GM18867 (cell line): ENCODE measurements at regions not wholly inside any gene's neighbourhood (a gene's known extent, or its start where the extent isn't known, plus 50 kb on each side); places are given as distances from the start of the nearest gene placed in this dataset.

Source experiments
- ATAC-seq: cut with Tn5 transposase; IDR thresholded peaks from one replicate; pipeline ENCODE4 v1.9.1; 2021; ENCODE audit warnings: mild to moderate bottlenecking, moderate library complexity; ENCODE audit not compliant: unreplicated experiment

DNA sequence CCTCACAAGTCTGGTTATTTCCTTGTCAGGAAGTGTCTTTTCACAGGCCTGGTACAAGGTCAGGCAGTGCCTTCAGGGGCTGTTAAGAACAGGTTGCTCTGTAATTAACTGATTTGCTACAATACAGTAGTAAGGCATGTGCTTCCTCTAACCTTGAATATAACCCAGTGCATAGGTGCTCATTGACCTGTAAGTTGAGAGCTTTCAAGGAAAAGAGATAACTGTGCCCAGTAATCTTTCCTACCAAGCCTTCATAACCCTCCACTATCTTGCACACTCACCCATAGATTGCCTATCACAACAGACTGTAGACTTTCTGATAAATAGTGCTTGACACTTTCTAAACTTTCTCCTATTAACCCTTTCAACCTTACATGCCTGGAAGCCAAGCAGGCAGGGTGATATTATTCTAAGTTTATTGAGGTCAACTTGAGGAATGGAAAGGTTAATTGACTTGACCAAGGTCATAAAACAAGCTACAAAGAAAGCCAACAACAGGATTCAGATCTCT, 148.1 kb downstream of the PPARGC1A start:
- ATAC-seq = no peak

DNA sequence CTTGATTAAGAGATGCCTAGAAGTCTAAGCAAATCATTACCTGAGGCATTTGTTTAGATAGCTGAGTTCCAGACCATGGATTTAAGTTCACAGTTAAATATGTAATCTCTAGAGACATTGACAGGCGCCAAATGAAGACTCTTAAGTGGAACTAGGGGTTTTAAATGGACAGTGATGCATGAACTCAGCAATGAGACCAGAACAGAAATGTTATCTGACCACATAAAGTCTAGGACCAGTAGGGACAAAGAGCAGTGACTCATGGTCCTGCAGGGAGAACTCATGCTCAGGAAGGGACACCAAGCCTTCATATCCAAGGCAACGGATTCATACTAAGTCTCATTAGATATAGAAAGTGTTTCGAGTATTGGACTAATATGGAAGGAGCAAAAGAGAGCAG, 152.3 kb downstream of the PPARGC1A start:
- ATAC-seq = no peak

DNA sequence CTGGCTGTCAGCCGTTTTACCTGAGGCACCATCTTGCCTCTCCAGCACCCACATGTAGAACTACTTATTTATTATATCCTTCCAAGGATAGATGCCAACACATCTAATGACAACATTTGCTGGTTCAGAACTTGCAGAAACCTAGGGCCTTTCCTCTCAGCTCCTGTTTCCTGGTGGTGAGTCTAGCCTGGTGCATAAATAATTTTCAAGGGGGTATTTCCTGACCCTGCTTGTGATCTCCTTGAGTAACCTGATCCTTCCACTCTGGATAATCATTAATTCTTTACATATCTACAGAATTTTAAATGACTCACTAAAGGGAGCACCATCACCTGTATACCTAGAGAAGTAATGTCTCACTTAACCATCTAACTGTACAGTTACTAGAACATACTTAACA, 153.4 kb downstream of the PPARGC1A start:
- ATAC-seq = no peak

DNA sequence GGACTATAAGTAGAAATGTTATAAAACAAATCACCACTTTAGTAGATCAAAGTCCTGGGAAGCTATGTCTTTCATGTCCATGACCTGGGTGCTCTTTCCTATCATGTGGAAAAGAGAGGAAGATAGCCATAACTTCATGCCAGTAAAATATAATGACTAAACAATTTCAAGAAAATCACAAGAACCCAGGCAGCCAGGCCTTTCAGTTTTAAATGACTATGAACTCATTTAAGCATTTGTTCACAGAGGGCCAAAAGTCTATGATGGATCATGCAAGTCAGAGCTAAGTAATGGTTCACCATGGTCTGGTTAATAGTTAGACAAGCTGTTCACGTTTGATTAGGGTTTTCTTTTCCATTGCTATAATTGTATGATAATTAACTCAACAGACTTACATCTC, 155.8 kb downstream of the PPARGC1A start:
- no peak for ATAC-seq

DNA sequence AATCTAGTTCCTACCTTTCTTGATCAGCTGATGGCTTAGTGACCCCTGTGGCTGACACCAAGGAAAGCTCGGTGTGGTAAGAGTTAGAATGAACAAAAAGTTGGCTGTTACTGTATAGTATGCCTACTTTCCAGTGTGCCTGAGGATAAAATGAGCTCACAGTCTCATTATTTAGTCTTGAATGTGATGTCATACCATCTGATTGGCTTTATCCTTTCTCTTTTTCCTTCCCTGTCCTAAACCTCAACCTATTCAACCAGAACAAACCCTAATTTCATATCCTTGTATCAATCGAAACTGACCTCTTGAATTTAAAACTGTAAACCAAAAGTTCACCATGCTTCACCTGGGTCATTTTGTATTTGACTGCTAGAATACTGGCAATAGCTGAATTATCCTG, 156.4 kb downstream of the PPARGC1A start:
- no peak for ATAC-seq

DNA sequence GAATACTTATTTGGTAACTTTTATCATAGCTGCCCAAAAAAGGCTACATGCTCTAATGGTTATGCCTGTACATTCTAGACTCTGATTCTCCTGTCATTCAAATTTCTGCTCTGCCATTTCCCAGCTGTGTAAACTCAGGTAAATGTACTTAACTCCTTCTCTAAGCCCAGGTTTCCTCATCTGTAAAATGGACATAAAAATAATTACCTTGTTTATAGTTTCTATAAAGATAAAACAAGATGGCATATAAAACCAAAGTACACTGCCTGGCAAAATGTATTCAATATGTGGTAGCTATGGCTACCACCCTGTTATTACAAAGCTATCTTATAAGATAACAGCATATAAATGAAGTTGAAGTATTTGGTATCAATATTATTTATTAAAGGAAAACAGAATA, 158.8 kb downstream of the PPARGC1A start:
- no peak for ATAC-seq

DNA sequence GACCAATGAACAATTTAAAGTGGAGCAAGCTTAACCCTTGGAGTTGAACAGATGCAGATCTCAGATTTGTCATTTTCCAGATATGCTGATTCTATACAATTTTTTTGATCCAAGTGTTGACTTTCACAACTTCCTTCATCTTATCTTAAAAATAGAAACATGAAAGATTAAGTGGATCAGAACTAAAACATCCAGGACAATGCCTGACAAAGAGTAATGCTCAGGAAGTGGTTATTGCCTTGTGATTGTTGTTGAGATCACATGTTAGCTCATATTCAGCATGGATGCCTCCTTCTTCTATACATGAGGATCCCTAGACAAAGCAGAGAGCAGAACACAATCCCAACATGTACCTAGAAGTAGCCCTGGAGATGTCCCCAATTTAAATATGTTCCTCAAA, 160.9 kb downstream of the PPARGC1A start:
- no peak for ATAC-seq

DNA sequence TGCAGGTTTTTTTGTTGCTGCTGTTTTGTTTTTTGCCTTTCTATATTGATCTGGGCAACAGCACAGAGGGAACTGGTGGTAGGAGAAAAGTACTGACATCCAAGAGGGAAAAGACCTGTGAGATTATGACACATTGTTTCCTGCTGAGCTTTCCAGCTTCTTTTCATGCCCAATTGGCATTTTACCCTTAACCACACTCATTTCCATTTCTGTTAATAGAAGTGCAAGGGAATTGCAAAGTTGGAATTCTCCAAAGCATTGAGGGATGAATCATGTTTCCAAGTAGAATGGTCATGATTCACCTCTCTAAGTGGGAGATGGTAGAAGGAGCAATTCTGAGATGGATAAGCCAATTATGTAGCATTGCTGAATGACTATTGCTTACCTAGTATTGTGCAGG, 161.5 kb downstream of the PPARGC1A start:
- ATAC-seq = no peak

DNA sequence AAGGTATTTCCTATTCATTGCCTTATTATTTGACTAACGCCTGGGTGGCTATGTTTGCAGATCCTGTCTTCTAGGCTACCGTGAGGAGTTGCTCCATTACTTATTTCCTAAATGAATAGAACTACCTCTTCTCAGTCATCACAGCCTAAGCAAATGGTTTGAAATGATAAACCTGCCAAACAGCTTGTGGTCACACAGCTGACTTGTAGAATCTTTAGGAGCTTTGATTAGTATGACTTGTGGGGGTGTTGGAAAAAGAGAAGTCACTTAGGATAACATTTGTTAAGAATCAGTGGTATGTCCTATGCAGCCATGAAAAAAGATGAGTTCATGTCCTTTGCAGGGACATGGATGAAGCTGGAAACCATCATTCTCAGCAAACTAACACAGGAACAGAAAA, 169.3 kb downstream of the PPARGC1A start:
- ATAC-seq = no peak

DNA sequence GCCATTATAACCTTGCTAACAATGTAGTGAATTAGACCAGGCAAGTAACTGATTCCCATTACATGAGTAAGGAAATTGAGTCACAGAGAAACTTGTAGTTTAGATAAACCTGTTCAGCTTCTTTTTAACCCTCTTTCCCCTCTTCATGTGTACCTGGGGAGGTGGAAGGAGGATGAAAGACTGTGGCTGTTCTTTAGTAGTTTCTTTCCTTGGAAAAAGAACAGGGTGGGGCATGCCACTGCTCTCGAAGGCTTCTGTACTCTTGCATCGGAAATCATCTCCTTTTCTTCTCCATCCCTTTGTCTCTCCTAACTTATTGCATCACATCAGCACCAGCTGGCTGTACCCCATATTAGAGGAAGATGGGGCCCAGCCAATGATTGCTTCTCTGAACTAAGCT, 171.4 kb downstream of the PPARGC1A start:
- ATAC-seq = no peak

DNA sequence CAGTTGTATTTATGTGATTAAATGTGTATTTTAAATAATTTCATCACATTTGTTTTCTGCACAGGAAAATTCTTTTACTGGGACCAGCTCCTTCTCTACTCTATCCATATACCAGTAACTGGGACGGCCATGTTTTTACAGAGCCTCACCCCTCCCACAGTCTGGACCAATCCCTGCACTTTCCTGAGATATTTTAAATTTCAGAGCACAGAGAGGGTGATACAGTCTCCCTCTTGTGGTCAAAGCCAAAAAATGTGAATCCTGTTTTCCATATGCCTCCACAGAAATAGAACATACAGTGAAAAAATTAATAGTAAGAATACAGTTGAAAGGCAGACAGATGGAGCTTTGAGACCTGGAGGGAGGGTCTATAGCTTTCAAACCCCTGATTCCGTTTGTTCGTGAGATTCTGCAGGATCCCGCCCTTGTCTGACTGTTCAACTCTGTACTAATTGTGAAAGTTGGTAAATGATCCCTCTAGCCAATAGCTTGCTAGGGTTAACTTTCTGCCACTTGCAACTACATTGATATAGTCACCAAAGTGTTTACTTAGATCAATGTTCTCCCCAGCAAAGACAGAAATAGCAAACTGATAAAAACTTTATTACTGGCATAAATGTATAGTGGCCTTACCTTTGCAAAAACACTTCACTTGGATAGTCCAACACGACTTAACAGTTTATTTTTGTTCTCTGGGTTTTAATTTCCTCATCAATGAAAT, 172.2 kb downstream of the PPARGC1A start:
- ATAC-seq = peak; percentile 71

DNA sequence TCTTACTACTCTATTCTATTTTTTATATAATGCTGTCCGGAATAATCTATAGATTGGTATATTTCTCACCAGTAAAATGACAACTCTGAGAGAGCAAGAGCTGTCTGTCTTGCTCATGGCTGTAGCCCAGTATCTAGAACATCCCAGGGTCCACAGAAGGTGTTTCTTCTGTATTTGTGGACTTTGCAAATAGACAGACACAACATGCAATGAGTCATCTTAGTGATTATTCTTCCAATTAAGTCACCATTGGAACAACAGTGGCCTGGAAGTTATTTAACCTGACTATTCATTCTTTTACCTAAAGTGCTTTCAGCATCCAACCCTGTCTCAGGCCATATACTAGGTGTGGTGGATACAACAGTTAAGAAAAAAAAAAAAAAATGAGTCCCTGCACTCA, 179.5 kb downstream of the PPARGC1A start:
- no peak for ATAC-seq

DNA sequence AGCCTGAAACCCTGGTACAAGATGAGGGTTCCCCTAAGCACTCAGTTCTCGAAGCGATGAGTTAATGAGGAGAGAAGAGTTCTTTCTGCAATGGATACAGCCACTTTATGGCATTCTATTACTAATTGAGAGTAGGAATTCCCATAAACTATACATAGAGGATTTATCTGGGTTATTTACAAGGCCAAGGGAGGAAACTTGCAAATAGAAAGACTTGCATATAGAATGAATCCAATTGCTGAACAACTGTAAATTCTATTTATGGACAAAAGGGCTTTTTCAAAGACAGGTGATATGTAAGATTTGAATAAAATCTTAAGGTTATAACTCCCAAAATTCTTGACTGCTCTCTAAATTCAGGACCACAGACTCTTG, 182.2 kb downstream of the PPARGC1A start:
- ATAC-seq = no peak

DNA sequence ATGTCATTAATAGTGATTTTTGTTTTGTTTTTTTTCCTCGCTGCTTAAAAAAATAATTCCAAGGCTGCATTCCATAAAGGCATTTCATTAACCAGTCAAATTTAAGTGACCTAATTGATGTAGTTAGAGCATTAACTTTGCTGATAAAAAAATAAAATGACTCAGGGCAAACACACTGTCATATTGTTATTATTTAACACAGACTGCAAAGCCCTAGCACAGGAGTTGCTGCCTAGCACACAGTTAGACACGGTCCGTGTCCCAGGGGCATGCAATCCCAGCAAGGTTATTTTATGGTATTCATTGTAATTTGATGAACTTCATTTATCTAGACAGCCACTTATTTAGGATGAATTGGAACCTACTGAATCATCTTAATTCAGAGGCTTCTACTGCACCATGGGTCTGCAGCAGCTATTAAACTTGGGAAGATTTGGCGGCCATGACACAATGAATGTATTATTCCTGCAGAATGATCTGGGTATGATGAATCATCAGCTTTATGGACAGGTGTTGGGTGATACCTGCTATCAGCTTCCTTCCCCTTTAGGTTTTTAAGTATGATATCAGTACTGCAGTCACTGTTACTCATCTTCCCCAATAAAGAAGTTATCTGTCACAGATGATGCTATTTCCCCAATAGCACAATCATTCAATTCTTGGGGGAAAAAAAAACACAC, 182.7 kb downstream of the PPARGC1A start:
- ATAC-seq = no peak

DNA sequence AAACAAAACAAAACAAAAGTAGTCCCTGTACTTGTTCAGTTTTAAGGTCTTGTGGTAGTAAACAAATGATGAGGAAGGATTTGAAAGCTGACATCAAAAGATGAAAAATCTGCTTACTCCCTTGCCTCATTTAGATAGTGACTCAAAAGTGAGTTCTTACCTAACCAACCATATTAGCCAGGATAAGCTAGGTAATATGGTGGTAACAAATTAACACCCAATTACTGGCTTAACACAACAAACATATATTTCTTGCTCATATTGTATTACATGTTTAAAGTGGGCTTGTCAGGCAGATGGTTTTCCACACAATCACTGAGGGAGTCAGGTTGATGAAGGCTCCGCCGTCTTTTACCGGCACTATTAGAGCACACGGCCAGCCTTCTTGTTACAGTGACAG, 189.7 kb downstream of the PPARGC1A start:
- no peak for ATAC-seq

DNA sequence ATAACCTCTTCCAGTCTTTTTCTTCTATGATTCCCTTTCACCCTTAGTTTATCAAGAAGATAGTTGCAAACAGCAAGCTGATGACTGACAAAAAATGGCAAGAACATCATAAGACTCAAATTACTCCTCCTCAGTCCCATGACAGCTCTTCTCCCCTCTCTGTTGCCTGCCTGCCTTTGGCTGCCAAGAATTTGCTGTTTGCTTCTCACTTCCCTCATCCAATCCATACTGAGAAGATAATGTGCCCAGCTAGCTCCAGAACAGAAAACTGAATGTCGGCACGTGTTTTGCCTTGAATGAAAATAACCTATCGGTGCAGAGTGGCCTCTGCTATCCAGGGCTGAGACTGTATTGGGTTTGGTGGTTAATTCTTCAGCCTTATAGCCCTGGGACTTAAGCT, 192.1 kb downstream of the PPARGC1A start:
- ATAC-seq = no peak

DNA sequence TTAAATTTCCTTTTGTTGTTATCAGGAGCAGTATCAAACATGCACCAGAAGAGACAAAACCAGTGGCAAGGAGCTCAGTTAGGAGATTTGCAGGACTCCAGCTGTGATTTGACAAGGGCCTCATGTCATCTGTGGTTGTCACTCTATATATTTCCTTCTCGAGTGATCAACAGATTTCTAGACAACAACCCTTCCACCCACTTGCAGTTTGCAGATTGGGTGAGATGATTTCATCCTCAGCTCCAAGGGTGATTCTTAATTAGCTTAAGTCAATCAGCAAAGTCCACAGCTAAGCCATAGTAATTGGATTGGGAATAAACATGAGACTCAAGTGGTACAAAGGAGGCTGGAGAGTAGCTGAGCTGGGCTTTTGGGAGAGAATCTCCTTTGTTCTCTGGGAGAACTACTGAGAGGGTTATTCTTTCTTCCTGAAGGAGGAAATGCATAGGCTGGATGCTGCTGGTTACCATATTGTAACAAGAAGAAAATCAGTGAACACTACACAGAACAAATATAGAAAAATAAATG, 192.8 kb downstream of the PPARGC1A start:
- no peak for ATAC-seq

DNA sequence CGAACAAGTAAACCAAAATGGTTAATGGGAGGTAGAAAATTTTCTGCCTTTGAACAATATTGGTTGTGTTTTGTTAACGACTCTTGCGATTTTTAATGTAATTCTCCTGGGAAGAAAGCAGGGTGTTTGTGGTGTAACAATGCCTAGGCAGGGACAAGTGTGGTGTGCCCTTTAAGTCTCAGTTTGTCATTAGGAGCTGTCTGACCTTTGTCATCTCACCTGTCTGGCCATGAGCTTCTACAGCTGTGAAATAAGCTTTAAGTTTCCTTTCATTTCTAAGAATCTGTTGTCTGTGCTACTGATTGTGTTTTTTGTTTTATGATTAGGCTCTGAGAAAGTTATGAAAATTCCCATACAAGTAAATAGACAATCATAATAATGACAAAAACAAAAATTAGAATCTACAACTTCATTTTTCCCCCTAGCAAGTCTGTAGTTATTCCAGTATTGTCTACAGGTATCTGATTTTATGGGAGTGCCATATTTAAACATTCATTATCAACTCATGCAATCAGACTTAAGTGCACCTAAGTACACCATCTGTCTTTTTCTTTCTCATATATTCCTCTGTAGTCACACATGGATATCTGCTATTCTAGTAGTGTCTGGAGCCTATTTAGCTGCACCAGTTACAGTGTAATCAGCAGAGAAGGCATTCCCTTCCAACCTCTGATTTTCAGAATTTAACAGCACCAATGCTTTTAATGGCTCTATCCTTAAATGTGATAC, 203.5 kb downstream of the PPARGC1A start:
- ATAC-seq = no peak

DNA sequence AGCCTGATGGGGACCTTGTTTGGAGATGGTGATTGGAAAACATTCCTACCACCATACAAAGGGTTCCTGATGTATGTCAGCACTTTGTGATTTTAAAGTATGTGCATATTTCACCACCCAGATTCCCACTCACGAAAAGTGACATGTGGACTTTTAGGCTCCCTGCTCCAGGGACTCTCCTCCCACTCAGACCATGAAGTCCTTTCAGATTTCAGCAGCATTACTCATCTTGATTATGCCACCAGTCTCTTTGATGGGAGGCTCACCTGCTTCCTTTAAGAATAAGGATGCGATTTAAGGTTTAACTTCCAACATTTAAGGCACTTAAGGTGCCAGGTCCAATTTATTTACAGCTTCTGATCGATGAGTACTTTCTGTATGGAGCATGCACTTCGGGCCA, 204.4 kb downstream of the PPARGC1A start:
- ATAC-seq = no peak

DNA sequence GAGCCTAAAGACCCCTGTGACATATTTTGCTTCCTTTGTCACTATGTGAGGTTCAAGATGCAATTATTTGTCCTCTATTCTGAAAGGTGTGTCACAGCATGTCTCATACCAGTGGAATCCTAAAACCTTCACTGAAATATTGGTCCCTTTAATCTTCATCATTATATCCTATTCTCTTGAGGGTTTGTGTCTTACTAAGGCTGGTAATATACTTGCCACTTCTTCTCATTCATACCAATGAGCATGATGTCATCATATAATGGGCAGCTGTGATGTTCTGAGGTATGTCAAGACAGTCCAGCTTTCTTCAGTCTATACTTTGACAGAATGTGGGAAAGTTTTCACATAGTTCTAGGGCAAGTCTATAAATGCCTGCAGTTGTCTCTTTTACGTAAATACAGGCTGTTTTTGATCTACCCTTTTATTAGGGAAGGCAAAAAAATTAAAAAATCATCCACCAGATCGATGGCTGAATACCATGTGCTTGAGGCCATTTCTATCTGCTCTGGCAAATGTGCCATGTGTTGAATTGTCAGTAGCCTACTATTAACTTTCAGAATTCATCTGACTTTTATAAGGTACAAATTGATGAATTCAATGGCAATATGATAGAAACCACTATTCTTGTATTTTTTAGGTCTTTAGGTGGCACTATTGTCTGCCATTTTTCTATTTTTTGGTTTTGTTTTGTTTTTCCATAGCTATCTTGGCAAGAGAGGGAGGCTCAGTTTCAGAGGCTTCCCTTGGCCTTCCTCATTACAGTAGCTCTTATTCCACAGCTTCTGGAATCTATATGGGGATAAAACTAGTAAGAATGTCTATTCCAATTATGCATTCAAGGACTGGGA, 209.0 kb downstream of the PPARGC1A start:
- no peak for ATAC-seq

DNA sequence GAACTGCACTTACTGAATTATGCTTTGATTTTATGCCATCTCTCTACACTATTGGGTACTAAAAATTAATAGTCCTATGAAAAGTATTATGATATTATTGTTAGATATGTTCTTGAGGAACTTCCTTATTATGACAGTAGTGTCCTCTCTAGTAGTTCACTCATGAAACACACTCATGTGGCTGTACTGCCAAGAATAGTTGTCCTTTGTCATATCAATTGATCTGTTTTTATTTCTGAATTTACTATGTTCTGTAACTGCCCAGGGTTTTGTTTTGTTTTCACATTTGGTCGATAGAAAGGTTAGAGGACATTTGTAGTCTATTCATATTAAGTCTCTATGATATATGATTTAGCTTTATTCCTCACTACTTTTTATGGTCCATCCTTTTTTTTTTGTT, 215.2 kb downstream of the PPARGC1A start:
- ATAC-seq = no peak
